Neuronal stem cell (in vitro differentiated cells): ENCODE measurements at regions not wholly inside any gene's neighbourhood (a gene's known extent, or its start where the extent isn't known, plus 50 kb on each side); places are given as distances from the start of the nearest gene placed in this dataset.

Source experiments
- DNase-seq: peaks from one replicate; pipeline ENCODE4 v3.0.0-alpha.2; 2013; ENCODE audit warnings: low spot score
- H2AFZ ChIP-seq: one replicate; pipeline ENCODE4 v1.6.1; 2013; ENCODE audit warnings: mild to moderate bottlenecking, low read length, inconsistent platforms
- H2AK5ac ChIP-seq: 2 replicates; pipeline ENCODE4 v1.6.1; 2013; ENCODE audit warnings: low read depth, mild to moderate bottlenecking, inconsistent platforms, low read length, moderate library complexity, mixed read lengths
- H2BK120ac ChIP-seq: 2 replicates; pipeline ENCODE4 v1.6.1; 2013; ENCODE audit warnings: low read depth, mild to moderate bottlenecking, inconsistent platforms, low read length, moderate library complexity, mixed read lengths
- H2BK12ac ChIP-seq: one replicate; pipeline ENCODE4 v1.6.1; 2013; ENCODE audit warnings: low read length, inconsistent platforms
- H2BK15ac ChIP-seq: 2 replicates; pipeline ENCODE4 v1.6.1; 2013; ENCODE audit warnings: mild to moderate bottlenecking, low read length, inconsistent platforms, mixed read lengths
- H2BK5ac ChIP-seq: one replicate; pipeline ENCODE4 v1.6.1; 2013; ENCODE audit warnings: inconsistent platforms, mild to moderate bottlenecking, low read length, moderate library complexity
- H3K14ac ChIP-seq: one replicate; pipeline ENCODE4 v1.6.1; 2013; ENCODE audit warnings: low read length, inconsistent platforms
- H3K18ac ChIP-seq: 2 replicates; pipeline ENCODE4 v1.6.1; 2013; ENCODE audit warnings: low read length, inconsistent platforms
- H3K23ac ChIP-seq: 2 replicates; pipeline ENCODE4 v1.6.1; 2013; ENCODE audit warnings: low read depth, mild to moderate bottlenecking, mixed read lengths, low read length, inconsistent platforms; ENCODE audit not compliant: poor library complexity
- H3K27ac ChIP-seq: replicated peaks from 3 replicates; pipeline ENCODE4 v1.5.1; 2013; ENCODE audit warnings: low read length, inconsistent platforms
- H3K27me3 ChIP-seq, 3 experiments: 2 replicates each; pipeline ENCODE4 v1.6.1; 2013; ENCODE audit warnings: low read length in 3 of 3, mild to moderate bottlenecking in 2 of 3, inconsistent platforms in 1 of 3, low read depth in 1 of 3, mixed read lengths in 1 of 3, moderate library complexity in 1 of 3; ENCODE audit not compliant: control insufficient read depth in 3 of 3, insufficient read depth in 3 of 3
- H3K36me3 ChIP-seq, 2 donors: replicated peaks in 1 of 2; 2 replicates each; pipeline ENCODE4 v1.6.1; 2013; ENCODE audit warnings: low read length in 2 of 2; ENCODE audit not compliant: control insufficient read depth in 2 of 2, insufficient read depth in 2 of 2
- H3K4ac ChIP-seq: 2 replicates; pipeline ENCODE4 v1.6.1; 2013; ENCODE audit warnings: inconsistent platforms, mild to moderate bottlenecking, low read length, moderate library complexity
- H3K4me1 ChIP-seq, 2 donors: 1 replicate in 1 of 2; 2 replicates in 1 of 2; pipeline ENCODE4 v1.6.1; 2013; ENCODE audit warnings: low read length in 2 of 2, low read depth in 1 of 2; ENCODE audit not compliant: control insufficient read depth in 2 of 2, insufficient read depth in 1 of 2
- H3K4me2 ChIP-seq: one replicate; pipeline ENCODE4 v1.6.1; 2013; ENCODE audit warnings: mild to moderate bottlenecking, low read length, inconsistent platforms; ENCODE audit not compliant: insufficient read depth, poor library complexity, severe bottlenecking
- H3K4me3 ChIP-seq, 2 donors: 2 replicates each; pipeline ENCODE4 v1.5.1; 2013; ENCODE audit warnings: low read length in 2 of 2, mild to moderate bottlenecking in 2 of 2, inconsistent platforms in 1 of 2, moderate library complexity in 1 of 2
- H3K79me1 ChIP-seq: one replicate; pipeline ENCODE4 v1.6.1; 2013; ENCODE audit warnings: low read depth, mild to moderate bottlenecking, inconsistent platforms, low read length, moderate library complexity
- H3K9ac ChIP-seq: one replicate; pipeline ENCODE4 v1.6.1; 2013; ENCODE audit warnings: mild to moderate bottlenecking, low read depth, low read length, inconsistent platforms; ENCODE audit not compliant: poor library complexity
- H3K9me3 ChIP-seq, 2 donors: replicated peaks in 1 of 2; 2 replicates each; pipeline versions ENCODE3 to v1.6.1; 2013; ENCODE audit warnings: low read length in 2 of 2, mild to moderate bottlenecking in 2 of 2, inconsistent platforms in 1 of 2, low read depth in 1 of 2, mixed read lengths in 1 of 2, moderate library complexity in 1 of 2; ENCODE audit not compliant: control insufficient read depth in 2 of 2, insufficient read depth in 1 of 2
- H4K8ac ChIP-seq: one replicate; pipeline ENCODE4 v1.6.1; 2013; ENCODE audit warnings: low read depth, mild to moderate bottlenecking, inconsistent platforms, low read length, moderate library complexity
- H4K91ac ChIP-seq: one replicate; pipeline ENCODE4 v1.6.1; 2013; ENCODE audit warnings: low read length, low read depth, mild to moderate bottlenecking, inconsistent platforms; ENCODE audit not compliant: poor library complexity
- WGBS, 2 donors: extraction: QIAGEN DNeasy Blood & Tissue Kit; methylation state at CpG; one replicate each; pipeline ENCODE4 v1.1.7; 2013; ENCODE audit warnings: missing lambda C conversion rate in 2 of 2, mixed read lengths in 1 of 2; ENCODE audit not compliant: insufficient read length in 2 of 2, insufficient replicate concordance in 1 of 2; ENCODE audit errors: extremely low coverage in 2 of 2; 5-methylcytosine and 5-hydroxymethylcytosine counted together

DNA sequence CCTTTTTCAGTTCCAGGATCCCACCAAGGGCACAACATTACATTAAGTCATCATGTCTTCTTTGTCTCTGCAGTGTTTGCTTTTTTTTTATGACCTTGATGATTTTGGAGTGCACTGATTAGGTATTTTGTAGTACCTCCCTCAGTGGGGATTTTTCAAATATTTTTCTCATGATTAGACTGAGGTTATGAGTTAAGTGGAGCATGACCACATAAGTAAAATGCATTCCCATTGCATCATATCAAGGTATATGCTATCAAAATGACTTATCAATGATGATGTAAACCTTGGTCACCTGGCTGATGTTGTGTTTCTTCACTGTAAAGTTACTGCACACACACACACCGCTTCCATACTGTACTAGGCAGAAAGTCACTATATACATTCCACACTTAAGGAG lies 96.7 kb upstream of the TRPC4 start:
- no peak overlapping the region for H2AK5ac ChIP-seq
- H3K27ac ChIP-seq: no peak overlapping the region
- H3K4me3 ChIP-seq: no peak overlapping the region
- H3K4ac ChIP-seq: no peak overlapping the region
- H2BK120ac ChIP-seq: no peak overlapping the region
- H3K9me3 ChIP-seq: no peaks in the 10 kb centered on the region
- H4K91ac ChIP-seq: no peak overlapping the region
- H3K27me3 ChIP-seq: no peaks in the 10 kb centered on the region
- no CpG with 5 or more reads among the region's 1 CpG for WGBS, 2 donors
- no peaks in the 10 kb centered on the region for H3K79me1 ChIP-seq
- H4K8ac ChIP-seq: no peak overlapping the region
- no peak overlapping the region for H2AFZ ChIP-seq
- no peak overlapping the region for H3K18ac ChIP-seq
- H3K4me1 ChIP-seq: no peaks in the 10 kb centered on the region
- no peak overlapping the region for H2BK5ac ChIP-seq
- H3K4me2 ChIP-seq: no peak overlapping the region
- H2BK12ac ChIP-seq: no peak overlapping the region
- H3K14ac ChIP-seq: no peak overlapping the region
- no peak for DNase-seq
- H3K36me3 ChIP-seq: no peaks in the 10 kb centered on the region
- H3K9ac ChIP-seq: no peak overlapping the region
- H2BK15ac ChIP-seq: no peak overlapping the region
- no peak overlapping the region for H3K23ac ChIP-seq

DNA sequence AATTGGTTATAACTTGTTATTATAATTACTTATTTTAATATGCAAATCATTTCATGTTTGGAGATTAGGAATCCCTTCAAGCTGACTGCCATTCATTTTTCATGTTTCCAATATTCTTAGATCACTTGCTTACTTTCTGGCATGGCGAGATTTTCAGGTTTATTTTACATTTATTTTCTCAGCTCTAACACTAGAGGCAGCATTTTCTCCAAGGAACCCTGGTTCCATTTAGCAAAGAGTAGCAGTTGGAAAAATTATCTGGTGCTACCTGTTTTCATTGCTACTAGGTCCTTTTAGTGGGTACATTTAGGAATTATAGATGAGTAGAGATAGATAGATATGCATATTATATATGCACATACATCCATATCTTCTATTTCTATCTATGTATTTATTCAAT lies 90.9 kb upstream of the TRPC4 start:
- Histone ChIP-seq H4K8ac (no peak overlapping the region), H3K23ac (no peak overlapping the region), H3K14ac (no peak overlapping the region), H2AFZ (no peak overlapping the region), H3K4me3 (no peak overlapping the region), H2BK12ac (no peak overlapping the region), H3K9me3 (no peaks in the 10 kb centered on the region), H3K4ac (no peak overlapping the region), H2BK5ac (no peak overlapping the region), H3K4me1 (no peaks in the 10 kb centered on the region), H2BK120ac (no peak overlapping the region), H3K9ac (no peak overlapping the region), H4K91ac (no peak overlapping the region), H3K18ac (no peak overlapping the region), H3K27me3 (no peaks in the 10 kb centered on the region), H3K36me3 (no peaks in the 10 kb centered on the region), H2AK5ac (no peak overlapping the region), H3K27ac (no peak overlapping the region), H3K4me2 (no peak overlapping the region), H2BK15ac (no peak overlapping the region), H3K79me1 (no peaks in the 10 kb centered on the region)
- WGBS, 2 donors: no CpG with 5 or more reads among the region's 1 CpG
- no peak for DNase-seq

DNA sequence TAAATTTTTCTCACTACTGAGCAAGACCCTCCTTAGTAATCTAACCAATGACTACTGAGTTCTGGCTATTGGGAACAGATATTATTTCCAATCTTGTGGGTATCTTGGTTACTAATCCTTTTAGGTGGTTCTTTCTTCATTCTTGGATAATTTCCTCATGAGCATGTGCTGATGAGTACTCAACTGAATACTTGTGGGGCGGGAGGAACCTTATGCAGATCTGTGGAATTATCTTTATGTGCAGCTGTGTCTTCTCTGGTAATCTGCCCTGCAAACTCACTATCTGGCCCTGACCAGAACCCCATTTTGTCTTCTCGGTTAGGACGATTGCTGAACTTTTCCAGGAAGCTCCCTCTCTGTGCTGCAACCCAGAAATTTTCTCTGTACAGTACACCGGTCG lies 89.7 kb upstream of the TRPC4 start:
- no peak overlapping the region for H2AK5ac ChIP-seq

DNA sequence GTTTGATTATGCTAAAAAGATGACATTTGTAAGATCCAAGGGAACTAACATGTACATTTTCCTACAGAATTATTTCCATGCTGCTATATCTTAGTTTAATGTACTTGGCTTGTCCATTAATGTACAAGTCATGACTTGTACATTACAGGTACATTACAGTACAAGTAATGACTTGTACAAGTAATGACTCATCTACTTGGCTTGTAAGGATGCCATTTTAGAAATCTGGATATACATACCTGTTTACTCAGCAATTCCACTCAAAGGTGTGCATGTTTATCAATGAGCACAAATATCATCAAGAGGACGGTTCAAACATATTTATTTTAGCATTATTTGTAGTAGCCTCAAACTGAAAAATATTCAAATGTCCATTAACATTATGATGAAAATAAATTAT lies 87.0 kb upstream of the TRPC4 start:
- H3K36me3 ChIP-seq: no peaks in the 10 kb centered on the region
- H3K79me1 ChIP-seq: no peaks in the 10 kb centered on the region
- H2BK5ac ChIP-seq: no peak overlapping the region
- H3K27me3 ChIP-seq: no peaks in the 10 kb centered on the region
- no peak overlapping the region for H3K18ac ChIP-seq
- no peak overlapping the region for H2AFZ ChIP-seq
- no peak overlapping the region for H4K91ac ChIP-seq
- H3K14ac ChIP-seq: no peak overlapping the region
- H3K4me3 ChIP-seq: no peak overlapping the region
- no peak overlapping the region for H3K4ac ChIP-seq
- no peak overlapping the region for H3K27ac ChIP-seq
- H3K9me3 ChIP-seq: no peaks in the 10 kb centered on the region
- WGBS, 2 donors: no CpG with 5 or more reads among the region's 1 CpG
- no peak overlapping the region for H3K23ac ChIP-seq
- no peak overlapping the region for H3K4me2 ChIP-seq
- H2BK120ac ChIP-seq: no peak overlapping the region
- H2AK5ac ChIP-seq: no peak overlapping the region
- H4K8ac ChIP-seq: no peak overlapping the region
- no peak overlapping the region for H3K9ac ChIP-seq
- H2BK12ac ChIP-seq: no peak overlapping the region
- no peak overlapping the region for H2BK15ac ChIP-seq
- H3K4me1 ChIP-seq: no peaks in the 10 kb centered on the region
- DNase-seq: no peak

More for the DNA sequence above, 89.7 kb upstream of the TRPC4 start:
- Histone ChIP-seq H3K79me1 (no peaks in the 10 kb centered on the region), H3K14ac (no peak overlapping the region), H2BK5ac (no peak overlapping the region), H4K8ac (no peak overlapping the region), H3K18ac (no peak overlapping the region), H3K4me1 (no peaks in the 10 kb centered on the region), H3K27ac (no peak overlapping the region), H3K36me3 (no peaks in the 10 kb centered on the region), H2AFZ (no peak overlapping the region), H2BK120ac (no peak overlapping the region), H2BK15ac (no peak overlapping the region), H3K27me3 (no peaks in the 10 kb centered on the region), H4K91ac (no peak overlapping the region), H3K4me3 (no peak overlapping the region), H2BK12ac (no peak overlapping the region), H3K9ac (no peak overlapping the region), H3K4ac (no peak overlapping the region), H3K4me2 (no peak overlapping the region), H3K23ac (no peak overlapping the region), H3K9me3 (no peaks in the 10 kb centered on the region)
- DNase-seq: no peak
- WGBS, 2 donors: no CpG with 5 or more reads among the region's 5 CpGs
